ENCODE measurements at regions not wholly inside any gene's neighbourhood (a gene's known extent, or its start where the extent isn't known, plus 50 kb on each side); places are given as distances from the start of the nearest gene placed in this dataset.

GRCh38 chr1:99163671-99164070 is 100.6 kb upstream of the PLPPR4 start:
- H3K4me2 ChIP-seq (ENCODE audit: low read depth, low read length) = no peak overlapping the region
- H3K4me3 ChIP-seq (ENCODE audit: low read length) = no peak overlapping the region
- no peaks in the 10 kb centered on the region for H3K4me1 ChIP-seq (ENCODE audit: low read length)

GRCh38 chr1:99170516-99170915 is 93.8 kb upstream of the PLPPR4 start:
- H3K4me3 ChIP-seq (ENCODE audit: low read length) = no peak overlapping the region
- no peaks in the 10 kb centered on the region for H3K27me3 ChIP-seq (replicated peaks; ENCODE audit: insufficient read depth, low read length)
- H3K9ac ChIP-seq (ENCODE audit: low read length) = no peak overlapping the region
- H3F3A ChIP-seq (ENCODE audit: insufficient read depth, low read length) = no peaks in the 10 kb centered on the region
- H3K4me2 ChIP-seq (ENCODE audit: low read depth, low read length) = no peak overlapping the region
- no peaks in the 10 kb centered on the region for H3K36me3 ChIP-seq (replicated peaks; ENCODE audit: insufficient read depth, low read length)
- no peaks in the 10 kb centered on the region for H3K79me2 ChIP-seq (ENCODE audit: low read length)
- H3K9me3 ChIP-seq (replicated peaks; ENCODE audit: insufficient read depth, low read length) = no peaks in the 10 kb centered on the region
- no peak for TF ChIP-seq EZH2phosphoT487 (IDR thresholded peaks at IDR 0.05; ENCODE audit: low read length)
- H4K20me1 ChIP-seq (ENCODE audit: insufficient read depth, low read length) = no peaks in the 10 kb centered on the region
- no peak overlapping the region for H2AFZ ChIP-seq (ENCODE audit: low read length)
- DNase-seq = no peak
- no peak overlapping the region for H3K27ac ChIP-seq (ENCODE audit: low read length)
- no peaks in the 10 kb centered on the region for H3K9me2 ChIP-seq (replicated peaks; ENCODE audit: insufficient read depth, low read length)
- H3K4me1 ChIP-seq (ENCODE audit: low read length) = no peaks in the 10 kb centered on the region

More at GRCh38 chr1:99163671-99164070, 100.6 kb upstream of the PLPPR4 start:
- Histone ChIP-seq H3K79me2 (ENCODE audit: low read length) (no peaks in the 10 kb centered on the region), H3K36me3 (replicated peaks; ENCODE audit: insufficient read depth, low read length) (no peaks in the 10 kb centered on the region), H3K9ac (ENCODE audit: low read length) (no peak overlapping the region), H3K9me2 (replicated peaks; ENCODE audit: insufficient read depth, low read length) (no peaks in the 10 kb centered on the region), H3K27ac (ENCODE audit: low read length) (no peak overlapping the region), H2AFZ (ENCODE audit: low read length) (no peak overlapping the region), H3K9me3 (replicated peaks; ENCODE audit: insufficient read depth, low read length) (no peaks in the 10 kb centered on the region), H4K20me1 (ENCODE audit: insufficient read depth, low read length) (no peaks in the 10 kb centered on the region), H3F3A (ENCODE audit: insufficient read depth, low read length) (no peaks in the 10 kb centered on the region), H3K27me3 (replicated peaks; ENCODE audit: insufficient read depth, low read length) (no peaks in the 10 kb centered on the region)
- DNase-seq = no peak
- TF ChIP-seq CTCF (IDR thresholded peaks at IDR 0.05; ENCODE audit: low read length) (no peak), EZH2phosphoT487 (IDR thresholded peaks at IDR 0.05; ENCODE audit: low read length) (no peak), EZH2 (optimal IDR thresholded peaks at IDR 0.05; ENCODE audit: low read depth, low read length) (no peak)

GRCh38 chr1:99171184-99171813 is 93.0 kb upstream of the PLPPR4 start:
- no peaks in the 10 kb centered on the region for H3F3A ChIP-seq (ENCODE audit: insufficient read depth, low read length)

GRCh38 chr1:99173282-99173681 is 91.0 kb upstream of the PLPPR4 start:
- DNase-seq = no peak
- Histone ChIP-seq H3K9me2 (replicated peaks; ENCODE audit: insufficient read depth, low read length) (no peaks in the 10 kb centered on the region), H3K79me2 (ENCODE audit: low read length) (no peaks in the 10 kb centered on the region), H2AFZ (ENCODE audit: low read length) (no peak overlapping the region), H3K4me2 (ENCODE audit: low read depth, low read length) (no peak overlapping the region), H4K20me1 (ENCODE audit: insufficient read depth, low read length) (no peaks in the 10 kb centered on the region), H3K4me1 (ENCODE audit: low read length) (no peaks in the 10 kb centered on the region), H3F3A (ENCODE audit: insufficient read depth, low read length) (no peaks in the 10 kb centered on the region), H3K9ac (ENCODE audit: low read length) (no peak overlapping the region), H3K27me3 (replicated peaks; ENCODE audit: insufficient read depth, low read length) (no peaks in the 10 kb centered on the region), H3K4me3 (ENCODE audit: low read length) (no peak overlapping the region), H3K36me3 (replicated peaks; ENCODE audit: insufficient read depth, low read length) (no peaks in the 10 kb centered on the region), H3K9me3 (replicated peaks; ENCODE audit: insufficient read depth, low read length) (no peaks in the 10 kb centered on the region), H3K27ac (ENCODE audit: low read length) (no peak overlapping the region)
- TF ChIP-seq EZH2phosphoT487 (IDR thresholded peaks at IDR 0.05; ENCODE audit: low read length) (no peak), EZH2 (optimal IDR thresholded peaks at IDR 0.05; ENCODE audit: low read depth, low read length) (no peak), CTCF (IDR thresholded peaks at IDR 0.05; ENCODE audit: low read length) (no peak)

More at GRCh38 chr1:99171184-99171813, 93.0 kb upstream of the PLPPR4 start:
- H4K20me1 ChIP-seq (ENCODE audit: insufficient read depth, low read length) = no peaks in the 10 kb centered on the region
- H3K4me2 ChIP-seq (ENCODE audit: low read depth, low read length) = no peak overlapping the region
- H3K36me3 ChIP-seq (replicated peaks; ENCODE audit: insufficient read depth, low read length) = no peaks in the 10 kb centered on the region
- no peak overlapping the region for H3K27ac ChIP-seq (ENCODE audit: low read length)
- no peak overlapping the region for H3K9ac ChIP-seq (ENCODE audit: low read length)
- no peak for TF ChIP-seq EZH2 (optimal IDR thresholded peaks at IDR 0.05; ENCODE audit: low read depth, low read length)
- no peaks in the 10 kb centered on the region for H3K9me3 ChIP-seq (replicated peaks; ENCODE audit: insufficient read depth, low read length)
- H3K79me2 ChIP-seq (ENCODE audit: low read length) = no peaks in the 10 kb centered on the region
- no peak overlapping the region for H2AFZ ChIP-seq (ENCODE audit: low read length)
- no peaks in the 10 kb centered on the region for H3K9me2 ChIP-seq (replicated peaks; ENCODE audit: insufficient read depth, low read length)
- no peaks in the 10 kb centered on the region for H3K4me1 ChIP-seq (ENCODE audit: low read length)
- H3K27me3 ChIP-seq (replicated peaks; ENCODE audit: insufficient read depth, low read length) = no peaks in the 10 kb centered on the region
- no peak for DNase-seq
- H3K4me3 ChIP-seq (ENCODE audit: low read length) = no peak overlapping the region

Measured in MM.1S (cell line).